ENCODE measurements at regions not wholly inside any gene's neighbourhood (a gene's known extent, or its start where the extent isn't known, plus 50 kb on each side); places are given as distances from the start of the nearest gene placed in this dataset.

DNA sequence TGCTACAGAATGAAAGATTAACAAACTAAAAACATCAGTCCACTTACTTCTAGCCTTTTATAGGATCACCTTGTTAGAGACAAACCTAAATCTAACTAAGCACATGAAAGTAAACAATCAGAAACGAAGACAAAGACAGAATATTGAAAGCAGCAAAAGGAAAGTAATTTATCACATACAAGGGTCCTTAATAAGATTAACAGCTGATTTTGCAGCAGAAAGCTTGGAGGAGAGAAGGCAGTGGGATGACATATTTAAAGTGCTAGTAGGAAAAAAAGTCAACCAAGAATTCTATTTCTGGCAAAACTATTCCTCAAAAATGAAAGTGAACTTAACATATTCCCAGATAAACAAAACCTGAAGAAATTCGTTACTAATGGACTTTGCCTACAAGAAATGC lies 286.4 kb downstream of the RWDD3 start:
- TF ChIP-seq, protein P1, sequence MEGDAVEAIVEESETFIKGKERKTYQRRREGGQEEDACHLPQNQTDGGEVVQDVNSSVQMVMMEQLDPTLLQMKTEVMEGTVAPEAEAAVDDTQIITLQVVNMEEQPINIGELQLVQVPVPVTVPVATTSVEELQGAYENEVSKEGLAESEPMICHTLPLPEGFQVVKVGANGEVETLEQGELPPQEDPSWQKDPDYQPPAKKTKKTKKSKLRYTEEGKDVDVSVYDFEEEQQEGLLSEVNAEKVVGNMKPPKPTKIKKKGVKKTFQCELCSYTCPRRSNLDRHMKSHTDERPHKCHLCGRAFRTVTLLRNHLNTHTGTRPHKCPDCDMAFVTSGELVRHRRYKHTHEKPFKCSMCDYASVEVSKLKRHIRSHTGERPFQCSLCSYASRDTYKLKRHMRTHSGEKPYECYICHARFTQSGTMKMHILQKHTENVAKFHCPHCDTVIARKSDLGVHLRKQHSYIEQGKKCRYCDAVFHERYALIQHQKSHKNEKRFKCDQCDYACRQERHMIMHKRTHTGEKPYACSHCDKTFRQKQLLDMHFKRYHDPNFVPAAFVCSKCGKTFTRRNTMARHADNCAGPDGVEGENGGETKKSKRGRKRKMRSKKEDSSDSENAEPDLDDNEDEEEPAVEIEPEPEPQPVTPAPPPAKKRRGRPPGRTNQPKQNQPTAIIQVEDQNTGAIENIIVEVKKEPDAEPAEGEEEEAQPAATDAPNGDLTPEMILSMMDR (IDR thresholded peaks at IDR 0.05), result no peak
- TF ChIP-seq POLR2A (IDR thresholded peaks at IDR 0.05), result no peak
